Endothelial cell of umbilical vein (primary cell): ENCODE measurements at regions not wholly inside any gene's neighbourhood (a gene's known extent, or its start where the extent isn't known, plus 50 kb on each side); places are given as distances from the start of the nearest gene placed in this dataset.

Source experiments
- BruUV-seq: library from RNA; stranded (reverse); fragments of 400-500 nt; replicated peaks from 2 replicates; lab custom pipeline; 2021; lab: Mats Ljungman, UMichigan
- CTCF ChIA-PET: fragments of 300-600, 350-600 bp; sonication (Branson Sonifier 250); formaldehyde crosslinking; loops from one replicate; lab custom pipeline; 2021; ENCODE audit warnings: antibody characterized with exemption, inconsistent platforms; lab: Charles Lee
- POLR2A ChIA-PET: fragments of 300-600, 350-600 bp; sonication (Branson Sonifier 250); formaldehyde crosslinking; loops from one replicate; lab custom pipeline; 2021; ENCODE audit warnings: antibody characterized with exemption, inconsistent platforms; lab: Charles Lee
- DNase-seq: peaks from one replicate; pipeline ENCODE4 v3.0.0-alpha.2; 2011; ENCODE audit warnings: low read depth, low spot score
- FAIRE-seq: peaks from 2 replicates; lab custom pipeline; 2011; peaks lifted over from hg19 to GRCh38; lab: Jason Lieb, UNC
- H2AFZ ChIP-seq: 2 replicates; pipeline ENCODE4 v1.6.0; 2012; ENCODE audit warnings: low read depth, low read length, control low read depth, inconsistent platforms
- H3K27ac ChIP-seq: 2 replicates; pipeline ENCODE4 v1.5.1; 2011; ENCODE audit warnings: low read depth, mild to moderate bottlenecking, control low read depth, low read length, moderate library complexity; ENCODE audit not compliant: insufficient read depth
- H3K27me3 ChIP-seq, 2 experiments: 2 replicates each; pipeline versions ENCODE4 v1.6.0 to v1.6.1; 2011; ENCODE audit warnings: low read length in 2 of 2, mixed read lengths in 1 of 2; ENCODE audit not compliant: control insufficient read depth in 2 of 2, insufficient read depth in 2 of 2
- H3K36me3 ChIP-seq, 2 experiments: 2 replicates in 1 of 2; 3 replicates in 1 of 2; pipeline ENCODE4 v1.5.1; 2011; ENCODE audit warnings: low read length in 2 of 2, mild to moderate bottlenecking in 1 of 2, moderate library complexity in 1 of 2; ENCODE audit not compliant: control insufficient read depth in 2 of 2, insufficient read depth in 2 of 2; ENCODE audit errors: extremely low read depth in 1 of 2
- H3K4me1 ChIP-seq: 3 replicates; pipeline ENCODE4 v1.5.1; 2011; ENCODE audit warnings: mild to moderate bottlenecking, low read length; ENCODE audit not compliant: control insufficient read depth, insufficient read depth; ENCODE audit errors: extremely low read depth
- H3K4me2 ChIP-seq: 2 replicates; pipeline ENCODE4 v1.6.1; 2011; ENCODE audit warnings: low read length, control low read depth, mixed read lengths; ENCODE audit not compliant: insufficient read depth
- H3K4me3 ChIP-seq, 3 experiments: fragments of 200-600 bp in 1 of 3; sonication (generic), shearing (Covaris generic) in 1 of 3; replicated peaks in 1 of 3; 2 replicates each; pipeline ENCODE4 v1.5.1; 2011 to 2016; ENCODE audit warnings: control low read depth in 3 of 3, low read length in 3 of 3, mild to moderate bottlenecking in 2 of 3, inconsistent platforms in 1 of 3, low read depth in 1 of 3, moderate library complexity in 1 of 3; ENCODE audit not compliant: insufficient read depth in 1 of 3
- H3K79me2 ChIP-seq: 2 replicates; pipeline ENCODE4 v1.6.0; 2012; ENCODE audit warnings: low read length, inconsistent platforms; ENCODE audit not compliant: control insufficient read depth, insufficient read depth
- H3K9ac ChIP-seq: replicated peaks from 2 replicates; pipeline ENCODE3; 2011; ENCODE audit warnings: low read length, control low read depth; ENCODE audit not compliant: insufficient read depth; ENCODE audit errors: extremely low read depth
- H3K9me1 ChIP-seq: replicated peaks from 3 replicates; pipeline ENCODE4 v1.6.0; 2011; ENCODE audit warnings: mild to moderate bottlenecking, low read length; ENCODE audit not compliant: control insufficient read depth, insufficient read depth; ENCODE audit errors: extremely low read depth
- H3K9me3 ChIP-seq: replicated peaks from 2 replicates; pipeline ENCODE4 v1.5.1; 2012; ENCODE audit warnings: low read length, inconsistent platforms; ENCODE audit not compliant: control insufficient read depth, insufficient read depth
- H4K20me1 ChIP-seq: replicated peaks from 2 replicates; pipeline ENCODE3; 2011; ENCODE audit warnings: mild to moderate bottlenecking, low read length; ENCODE audit not compliant: control insufficient read depth, insufficient read depth; ENCODE audit errors: extremely low read depth
- EZH2 ChIP-seq: IDR thresholded peaks from 2 replicates; pipeline ENCODE4 v1.6.1; 2012; ENCODE audit warnings: borderline replicate concordance, low read depth, mild to moderate bottlenecking, moderate library complexity, low read length, inconsistent platforms; ENCODE audit not compliant: severe bottlenecking
- FOS ChIP-seq: IDR thresholded peaks from 2 replicates; pipeline ENCODE4 v1.6.1; 2011; ENCODE audit warnings: mild to moderate bottlenecking, low read length, moderate library complexity, borderline replicate concordance; ENCODE audit not compliant: insufficient read depth
- GATA2 ChIP-seq: IDR thresholded peaks from 2 replicates; pipeline ENCODE4 v1.7.0; 2011; ENCODE audit warnings: low read depth, mild to moderate bottlenecking, moderate library complexity, mixed read lengths, low read length; ENCODE audit not compliant: insufficient read length, insufficient read depth
- JUN ChIP-seq: IDR thresholded peaks from 2 replicates; pipeline ENCODE4 v1.6.1; 2011; ENCODE audit warnings: borderline replicate concordance, low read depth; ENCODE audit not compliant: insufficient read length, insufficient read depth
- MYC ChIP-seq: IDR thresholded peaks from one replicate; pipeline ENCODE4 v1.6.1; 2011; ENCODE audit warnings: mild to moderate bottlenecking, low read depth, low read length
- POLR2A ChIP-seq: IDR thresholded peaks from 2 replicates; pipeline ENCODE4 v1.6.1; 2012; ENCODE audit warnings: low read depth, mild to moderate bottlenecking, control low read depth, low read length
- POLR2AphosphoS5 ChIP-seq: IDR thresholded peaks from 2 replicates; pipeline ENCODE4 v1.6.1; 2012; ENCODE audit warnings: low read depth, mild to moderate bottlenecking, control low read depth, low read length, moderate library complexity; ENCODE audit not compliant: insufficient read depth
- dilution Hi-C: fragments of 300-500 bp; cut with MboI; formaldehyde crosslinking; loops from one replicate; pipeline ENCODE4 v1.15.0; 2019; ENCODE audit warnings: low sequenced_read_pairs; ENCODE audit not compliant: extremely low pct_ligation_motif_present
- intact Hi-C: fragments of 100-400 bp; cut with micrococcal nuclease; formaldehyde crosslinking; loops from one replicate; pipeline ENCODE4 v1.10.0; 2022
- TF ChIP-seq, protein P1 (sequence below), 2 donors: IDR thresholded peaks; 1 replicate in 1 of 2; 2 replicates in 1 of 2; pipeline ENCODE4 v1.5.1; 2011; ENCODE audit warnings: low read length in 2 of 2, mild to moderate bottlenecking in 2 of 2, moderate library complexity in 2 of 2, control low read depth in 1 of 2, inconsistent platforms in 1 of 2, low read depth in 1 of 2; ENCODE audit not compliant: insufficient read depth in 1 of 2; ENCODE audit errors: extremely low read depth in 1 of 2
- TF ChIP-seq, protein P2 (sequence below): IDR thresholded peaks from 2 replicates; pipeline ENCODE4 v1.6.1; 2011; ENCODE audit not compliant: insufficient read depth, insufficient read length

DNA sequence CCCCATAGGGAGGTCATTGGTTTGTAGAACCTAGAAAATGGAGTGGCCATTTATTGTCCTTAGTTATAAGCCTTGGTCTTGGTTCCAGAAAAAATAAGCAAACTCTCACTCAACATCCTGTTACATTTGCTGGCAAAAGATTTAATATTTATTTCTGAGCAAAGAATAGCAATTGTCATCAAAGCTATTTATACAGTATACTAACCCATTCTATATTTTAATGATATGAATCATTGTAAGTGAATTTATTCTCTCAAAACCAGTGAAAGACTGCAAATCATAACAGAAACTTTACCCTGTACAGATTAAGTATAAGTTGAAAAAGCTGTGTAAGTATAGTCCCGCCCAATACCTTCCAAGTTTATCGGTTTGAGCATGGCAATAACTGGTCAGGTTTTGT lies 364.4 kb downstream of the CD109 start:
- Histone ChIP-seq H3K36me3 (no peaks in the 10 kb centered on the region), H3K9ac (no peak overlapping the region), H3K4me2 (no peak overlapping the region), H4K20me1 (no peaks in the 10 kb centered on the region), H3K79me2 (no peaks in the 10 kb centered on the region), H3K9me1 (no peaks in the 10 kb centered on the region), H3K27ac (no peak overlapping the region), H3K9me3 (no peaks in the 10 kb centered on the region), H3K4me1 (no peaks in the 10 kb centered on the region), H2AFZ (no peak overlapping the region), H3K27me3 (peaks cover 0 to 6% of the 10 kb centered on the region in 2 experiments), H3K4me3 (no peak overlapping the region)
- POLR2A ChIA-PET, result no interaction called here
- dilution Hi-C loops, result no loop called here
- no peak for FAIRE-seq
- CTCF ChIA-PET, result no interaction called here
- no peak for DNase-seq
- no peak for TF ChIP-seq POLR2AphosphoS5
- no peak for TF ChIP-seq EZH2
- TF ChIP-seq FOS, result no peak
- no peak for TF ChIP-seq MYC
- TF ChIP-seq, protein P1, sequence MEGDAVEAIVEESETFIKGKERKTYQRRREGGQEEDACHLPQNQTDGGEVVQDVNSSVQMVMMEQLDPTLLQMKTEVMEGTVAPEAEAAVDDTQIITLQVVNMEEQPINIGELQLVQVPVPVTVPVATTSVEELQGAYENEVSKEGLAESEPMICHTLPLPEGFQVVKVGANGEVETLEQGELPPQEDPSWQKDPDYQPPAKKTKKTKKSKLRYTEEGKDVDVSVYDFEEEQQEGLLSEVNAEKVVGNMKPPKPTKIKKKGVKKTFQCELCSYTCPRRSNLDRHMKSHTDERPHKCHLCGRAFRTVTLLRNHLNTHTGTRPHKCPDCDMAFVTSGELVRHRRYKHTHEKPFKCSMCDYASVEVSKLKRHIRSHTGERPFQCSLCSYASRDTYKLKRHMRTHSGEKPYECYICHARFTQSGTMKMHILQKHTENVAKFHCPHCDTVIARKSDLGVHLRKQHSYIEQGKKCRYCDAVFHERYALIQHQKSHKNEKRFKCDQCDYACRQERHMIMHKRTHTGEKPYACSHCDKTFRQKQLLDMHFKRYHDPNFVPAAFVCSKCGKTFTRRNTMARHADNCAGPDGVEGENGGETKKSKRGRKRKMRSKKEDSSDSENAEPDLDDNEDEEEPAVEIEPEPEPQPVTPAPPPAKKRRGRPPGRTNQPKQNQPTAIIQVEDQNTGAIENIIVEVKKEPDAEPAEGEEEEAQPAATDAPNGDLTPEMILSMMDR (IDR thresholded peaks at IDR 0.05; ENCODE audit: extremely low read depth in 1 of 2, insufficient read depth in 1 of 2, low read depth in 1 of 2, low read length in 2 of 2), result no peak
- TF ChIP-seq JUN, result no peak
- TF ChIP-seq, protein P2, sequence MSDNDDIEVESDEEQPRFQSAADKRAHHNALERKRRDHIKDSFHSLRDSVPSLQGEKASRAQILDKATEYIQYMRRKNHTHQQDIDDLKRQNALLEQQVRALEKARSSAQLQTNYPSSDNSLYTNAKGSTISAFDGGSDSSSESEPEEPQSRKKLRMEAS, result no peak
- no peak for TF ChIP-seq GATA2
- TF ChIP-seq POLR2A, result no peak
- intact Hi-C loops, result no loop called here
- BruUV-seq, result no TSS peak
